NB4 (cell line): ENCODE measurements at regions not wholly inside any gene's neighbourhood (a gene's known extent, or its start where the extent isn't known, plus 50 kb on each side); places are given as distances from the start of the nearest gene placed in this dataset.

Source experiments
- DNase-seq: peaks from one replicate; pipeline ENCODE4 v3.0.0; 2010; ENCODE audit warnings: low read depth
- H3K4me3 ChIP-seq: one replicate; pipeline ENCODE4 v1.5.1; 2011; ENCODE audit warnings: mild to moderate bottlenecking, low read depth, low read length, moderate library complexity
- MYC ChIP-seq: IDR thresholded peaks from 2 replicates; pipeline ENCODE4 v1.6.1; 2011; ENCODE audit warnings: low read depth, low read length
- POLR2A ChIP-seq: IDR thresholded peaks from 2 replicates; pipeline ENCODE4 v1.6.1; 2011; ENCODE audit warnings: mild to moderate bottlenecking; ENCODE audit not compliant: insufficient read length; ENCODE audit errors: extremely low read depth
- TF ChIP-seq, protein P1 (sequence below): IDR thresholded peaks from 2 replicates; pipeline ENCODE4 v1.6.1; 2011; ENCODE audit warnings: low read depth, low read length
- TF ChIP-seq, protein P2 (sequence below): IDR thresholded peaks from one replicate; pipeline ENCODE4 v1.5.1; 2012; ENCODE audit warnings: low read depth, low read length

DNA sequence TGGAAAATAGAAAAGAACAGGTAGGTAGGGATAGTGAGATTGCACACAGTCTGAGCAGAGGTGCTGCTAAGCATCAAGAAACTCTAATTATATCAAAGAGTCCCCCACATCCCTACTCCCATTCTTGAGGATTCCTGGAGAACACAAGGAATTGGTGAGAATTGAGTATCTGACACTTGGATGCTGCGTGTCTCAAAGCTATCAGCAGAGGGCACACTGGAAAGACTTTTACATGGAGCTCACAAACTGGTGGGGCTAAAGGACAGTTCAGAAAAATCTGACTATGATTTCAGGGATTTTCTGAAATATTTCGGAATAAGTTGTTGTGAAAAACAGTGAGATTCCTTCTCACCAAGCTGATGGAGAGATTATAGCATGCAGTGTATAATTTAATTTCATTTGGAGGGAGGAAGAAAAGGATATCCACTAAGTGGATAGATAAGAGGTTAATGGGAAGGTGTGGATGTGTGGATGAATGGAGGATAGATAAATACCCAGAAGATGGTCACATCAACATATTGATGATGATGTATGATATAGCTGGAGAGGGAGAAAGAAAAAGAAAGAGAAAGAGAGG is 215.4 kb upstream of the DEFB112 start:
- TF ChIP-seq, protein P1, sequence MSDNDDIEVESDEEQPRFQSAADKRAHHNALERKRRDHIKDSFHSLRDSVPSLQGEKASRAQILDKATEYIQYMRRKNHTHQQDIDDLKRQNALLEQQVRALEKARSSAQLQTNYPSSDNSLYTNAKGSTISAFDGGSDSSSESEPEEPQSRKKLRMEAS: no peak
- TF ChIP-seq MYC: no peak
- TF ChIP-seq, protein P2, sequence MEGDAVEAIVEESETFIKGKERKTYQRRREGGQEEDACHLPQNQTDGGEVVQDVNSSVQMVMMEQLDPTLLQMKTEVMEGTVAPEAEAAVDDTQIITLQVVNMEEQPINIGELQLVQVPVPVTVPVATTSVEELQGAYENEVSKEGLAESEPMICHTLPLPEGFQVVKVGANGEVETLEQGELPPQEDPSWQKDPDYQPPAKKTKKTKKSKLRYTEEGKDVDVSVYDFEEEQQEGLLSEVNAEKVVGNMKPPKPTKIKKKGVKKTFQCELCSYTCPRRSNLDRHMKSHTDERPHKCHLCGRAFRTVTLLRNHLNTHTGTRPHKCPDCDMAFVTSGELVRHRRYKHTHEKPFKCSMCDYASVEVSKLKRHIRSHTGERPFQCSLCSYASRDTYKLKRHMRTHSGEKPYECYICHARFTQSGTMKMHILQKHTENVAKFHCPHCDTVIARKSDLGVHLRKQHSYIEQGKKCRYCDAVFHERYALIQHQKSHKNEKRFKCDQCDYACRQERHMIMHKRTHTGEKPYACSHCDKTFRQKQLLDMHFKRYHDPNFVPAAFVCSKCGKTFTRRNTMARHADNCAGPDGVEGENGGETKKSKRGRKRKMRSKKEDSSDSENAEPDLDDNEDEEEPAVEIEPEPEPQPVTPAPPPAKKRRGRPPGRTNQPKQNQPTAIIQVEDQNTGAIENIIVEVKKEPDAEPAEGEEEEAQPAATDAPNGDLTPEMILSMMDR: peak; percentile 53
- DNase-seq: peak; percentile 11
- no peak overlapping the region for H3K4me3 ChIP-seq

DNA sequence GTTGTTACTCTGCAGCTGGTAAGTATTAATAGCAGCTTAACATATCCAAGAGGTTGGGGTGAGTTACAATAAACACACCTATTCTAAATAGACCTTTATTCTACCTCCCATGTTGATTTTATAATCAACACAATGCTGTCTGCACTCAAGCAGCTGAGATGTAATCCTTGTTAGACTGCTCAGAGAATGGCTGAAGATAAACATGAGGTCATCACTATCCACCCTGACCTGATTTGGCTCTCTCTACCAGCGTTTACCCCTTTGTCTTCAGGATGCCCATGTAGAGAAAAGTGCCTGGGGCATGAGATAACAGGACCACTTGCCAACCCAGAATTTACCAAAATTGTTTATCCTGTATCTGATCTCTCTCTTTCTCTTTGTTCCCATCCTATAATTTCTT is 220.7 kb upstream of the DEFB112 start:
- DNase-seq: no peak
- TF ChIP-seq POLR2A: no peak
- TF ChIP-seq, protein P1: no peak
- TF ChIP-seq, protein P2: no peak
- TF ChIP-seq MYC: no peak
- no peak overlapping the region for H3K4me3 ChIP-seq

DNA sequence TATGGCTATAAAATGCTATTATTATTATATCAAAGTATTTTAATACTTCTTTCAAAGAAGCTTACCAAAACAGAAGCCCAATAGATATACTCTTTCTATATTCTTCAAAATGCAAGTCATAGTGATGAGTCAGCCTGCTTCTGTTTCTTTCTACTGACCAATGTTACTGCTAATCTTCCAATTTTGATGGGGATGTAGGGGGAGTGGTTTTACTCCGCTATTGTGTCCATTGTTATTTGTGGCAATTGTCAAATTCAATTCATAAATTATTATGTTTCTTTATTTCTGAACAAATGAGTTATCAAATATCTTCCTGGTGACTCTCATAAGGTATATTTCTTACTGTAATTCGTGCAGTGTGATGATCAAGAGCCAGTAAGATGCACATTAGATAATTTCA is 221.5 kb upstream of the DEFB112 start:
- no peak overlapping the region for H3K4me3 ChIP-seq
- no peak for DNase-seq
- TF ChIP-seq POLR2A: no peak
- TF ChIP-seq, protein P2: no peak
- TF ChIP-seq MYC: no peak
- TF ChIP-seq, protein P1: no peak

DNA sequence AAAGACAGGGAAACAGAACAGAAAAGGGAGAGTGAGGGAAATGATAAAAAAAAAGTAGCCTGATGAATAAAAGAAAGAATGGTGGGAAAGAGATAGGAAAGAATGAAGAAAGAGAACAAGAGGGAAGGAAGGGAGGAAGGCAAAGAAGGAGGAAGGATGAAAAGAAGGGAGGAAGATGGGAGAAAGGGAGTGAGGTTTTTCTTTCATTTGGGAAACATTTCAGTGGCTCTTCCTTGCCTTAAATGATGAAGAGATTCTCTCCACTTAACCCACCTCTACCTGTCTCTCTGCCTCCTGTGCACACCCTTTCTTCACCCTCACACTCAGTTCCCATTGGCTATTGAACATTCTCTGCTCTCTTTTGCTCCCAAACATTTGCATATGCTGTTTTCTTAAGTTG is 222.1 kb upstream of the DEFB112 start:
- DNase-seq: no peak
- H3K4me3 ChIP-seq: no peak overlapping the region
- TF ChIP-seq, protein P2: no peak
- TF ChIP-seq, protein P1: no peak
- TF ChIP-seq MYC (no peak), POLR2A (no peak)

DNA sequence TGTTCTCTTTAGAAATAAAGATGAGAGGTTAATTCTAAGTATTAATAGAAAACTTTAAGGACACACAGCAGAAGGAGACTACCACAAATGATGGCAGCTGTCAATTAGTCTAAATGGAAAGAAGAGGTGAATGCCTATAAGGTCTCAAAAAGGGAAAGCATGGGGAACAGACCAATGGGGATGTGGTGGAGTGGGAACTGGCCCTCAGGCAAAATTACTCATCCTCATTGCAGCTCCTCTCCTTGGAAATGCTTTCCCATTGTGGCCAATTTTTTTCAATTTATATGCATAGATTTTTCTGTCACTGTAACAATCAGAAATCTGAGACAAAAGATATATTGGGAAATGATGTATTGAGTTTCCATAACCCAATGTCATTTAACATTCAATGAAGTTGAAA is 222.9 kb upstream of the DEFB112 start:
- no peak overlapping the region for H3K4me3 ChIP-seq
- DNase-seq: no peak
- TF ChIP-seq, protein P1: no peak
- TF ChIP-seq POLR2A: no peak
- TF ChIP-seq, protein P2: no peak
- TF ChIP-seq MYC: no peak

DNA sequence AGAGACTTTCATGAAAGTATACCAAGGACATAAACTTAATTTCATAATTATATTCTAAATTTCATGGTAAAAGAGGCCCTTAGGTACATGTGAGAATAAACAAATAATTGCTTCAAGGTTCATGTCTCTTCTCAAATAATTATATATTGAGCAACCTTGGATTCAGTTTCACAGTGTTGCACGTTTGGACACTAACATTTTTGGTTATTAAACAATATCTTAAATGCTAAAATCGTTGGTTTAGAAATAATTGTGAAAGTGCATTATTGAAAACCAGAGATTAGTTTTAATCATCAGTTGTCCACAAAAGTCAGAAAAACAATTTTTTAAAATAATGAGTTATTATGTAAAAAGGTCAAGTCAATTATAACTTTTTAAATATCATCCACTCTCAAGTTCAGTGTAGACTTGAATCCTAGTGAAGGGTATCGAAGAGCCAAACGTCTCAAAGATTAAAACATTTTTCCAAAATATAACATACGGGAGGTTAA is 227.1 kb upstream of the DEFB112 start:
- no peak for DNase-seq
- no peak for TF ChIP-seq POLR2A
- no peak for TF ChIP-seq MYC
- TF ChIP-seq, protein P1: no peak
- TF ChIP-seq, protein P2: no peak
- H3K4me3 ChIP-seq: no peak overlapping the region
